Breast epithelium (tissue), 4 donors: ENCODE measurements at regions not wholly inside any gene's neighbourhood (a gene's known extent, or its start where the extent isn't known, plus 50 kb on each side); places are given as distances from the start of the nearest gene placed in this dataset.

ENCODE experiments used
- DNase-seq, 2 donors: peaks; one replicate each; pipeline ENCODE4 v3.0.0-alpha.2; 2019; ENCODE audit warnings: low spot score in 2 of 2
- H3K27ac ChIP-seq, 2 donors: fragments of 200-600 bp; sonication (generic) in 1 of 2; one replicate each; pipeline ENCODE4 v1.5.1; 2016 to 2019; ENCODE audit warnings: mild to moderate bottlenecking in 1 of 2
- H3K27me3 ChIP-seq, 2 donors: fragments of 200-600 bp; sonication (generic) in 1 of 2; one replicate each; pipeline versions ENCODE4 v1.5.1 to v1.6.0; 2017 to 2019; ENCODE audit warnings: control low read depth in 1 of 2, mild to moderate bottlenecking in 1 of 2
- H3K36me3 ChIP-seq: fragments of 200-600 bp; one replicate; pipeline ENCODE4 v1.5.1; 2019
- H3K4me1 ChIP-seq, 2 donors: fragments of 200-600 bp; sonication (generic); one replicate each; pipeline ENCODE4 v1.5.1; 2016 to 2019; ENCODE audit warnings: control low read depth in 1 of 2
- H3K4me3 ChIP-seq, 3 donors: fragments of 200-600 bp; sonication (generic); 1 replicate in 2 of 3; 2 replicates in 1 of 3; pipeline ENCODE4 v1.5.1; 2016 to 2019; ENCODE audit warnings: mild to moderate bottlenecking in 3 of 3, moderate library complexity in 2 of 3
- H3K9me3 ChIP-seq, 2 donors: fragments of 200-600 bp; sonication (generic) in 1 of 2; one replicate each; pipeline ENCODE4 v1.5.1; 2016 to 2019; ENCODE audit warnings: control low read depth in 1 of 2
- POLR2A ChIP-seq: fragments of 450-650 bp; IDR thresholded peaks from one replicate; pipeline ENCODE4 v1.6.1; 2016; ENCODE audit warnings: antibody characterized with exemption, mild to moderate bottlenecking, moderate library complexity
- POLR2AphosphoS5 ChIP-seq, 3 donors: sonication (generic); formaldehyde crosslinking; IDR thresholded peaks; one replicate each; pipeline ENCODE4 v1.6.1; 2017; ENCODE audit warnings: antibody characterized with exemption in 3 of 3
- intact Hi-C: fragments of 100-400 bp; cut with DNase I; formaldehyde crosslinking; loops from one replicate; pipeline ENCODE4 v1.15.1; 2023; ENCODE audit warnings: low total_unique reads
- TF ChIP-seq, protein P1 (sequence below), 3 donors: fragments of 450-650 bp; IDR thresholded peaks; one replicate each; pipeline ENCODE4 v1.5.1; 2016 to 2017; ENCODE audit warnings: antibody characterized with exemption in 3 of 3, mild to moderate bottlenecking in 3 of 3, moderate library complexity in 3 of 3

DNA sequence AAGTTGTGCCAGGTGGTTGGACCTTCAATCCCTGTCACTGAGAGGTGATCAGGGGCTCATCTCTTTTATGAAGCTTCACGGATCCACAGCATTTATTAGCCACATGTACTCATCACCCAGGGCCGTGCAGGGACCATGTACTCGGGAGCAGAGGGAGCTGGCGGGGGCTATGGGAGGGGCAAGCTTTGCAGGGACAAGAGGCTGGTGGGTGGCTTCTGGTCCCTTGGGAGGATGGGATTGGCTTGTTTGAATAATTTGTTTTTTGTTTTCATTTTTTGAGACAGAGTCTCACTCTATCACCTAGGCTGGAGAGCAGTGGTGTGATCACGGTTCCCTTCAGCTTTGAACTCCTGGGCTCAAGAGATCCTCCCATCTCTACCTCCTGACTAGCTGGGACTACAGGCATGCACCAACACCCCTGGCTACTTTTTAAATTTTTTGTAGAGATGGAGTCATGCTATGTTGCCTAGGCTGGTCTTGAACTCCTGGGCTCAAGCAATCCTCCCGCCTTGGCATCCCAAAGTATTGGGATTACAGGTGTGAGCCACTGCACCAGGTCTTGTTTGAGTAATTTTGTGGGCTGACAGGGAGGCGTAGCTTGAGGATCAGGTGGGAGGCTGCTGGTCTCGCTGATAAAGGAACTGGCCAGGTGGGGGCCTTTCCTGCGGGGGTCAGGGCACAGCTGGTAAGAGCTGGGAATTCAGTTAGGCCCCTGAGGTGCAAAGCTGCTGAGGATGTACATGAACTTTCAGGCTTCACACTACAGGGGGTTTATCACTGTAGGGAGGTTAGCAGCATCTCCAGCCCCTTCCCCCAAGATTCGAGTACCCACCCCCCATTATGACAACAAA lies 308.0 kb upstream of the C1orf174 start:
- no peaks in the 10 kb centered on the region for H3K27me3 ChIP-seq
- no peak overlapping the region for H3K4me3 ChIP-seq
- TF ChIP-seq POLR2A (no peak), POLR2AphosphoS5 (IDR thresholded peaks at IDR 0.05) (no peak)
- TF ChIP-seq, protein P1, sequence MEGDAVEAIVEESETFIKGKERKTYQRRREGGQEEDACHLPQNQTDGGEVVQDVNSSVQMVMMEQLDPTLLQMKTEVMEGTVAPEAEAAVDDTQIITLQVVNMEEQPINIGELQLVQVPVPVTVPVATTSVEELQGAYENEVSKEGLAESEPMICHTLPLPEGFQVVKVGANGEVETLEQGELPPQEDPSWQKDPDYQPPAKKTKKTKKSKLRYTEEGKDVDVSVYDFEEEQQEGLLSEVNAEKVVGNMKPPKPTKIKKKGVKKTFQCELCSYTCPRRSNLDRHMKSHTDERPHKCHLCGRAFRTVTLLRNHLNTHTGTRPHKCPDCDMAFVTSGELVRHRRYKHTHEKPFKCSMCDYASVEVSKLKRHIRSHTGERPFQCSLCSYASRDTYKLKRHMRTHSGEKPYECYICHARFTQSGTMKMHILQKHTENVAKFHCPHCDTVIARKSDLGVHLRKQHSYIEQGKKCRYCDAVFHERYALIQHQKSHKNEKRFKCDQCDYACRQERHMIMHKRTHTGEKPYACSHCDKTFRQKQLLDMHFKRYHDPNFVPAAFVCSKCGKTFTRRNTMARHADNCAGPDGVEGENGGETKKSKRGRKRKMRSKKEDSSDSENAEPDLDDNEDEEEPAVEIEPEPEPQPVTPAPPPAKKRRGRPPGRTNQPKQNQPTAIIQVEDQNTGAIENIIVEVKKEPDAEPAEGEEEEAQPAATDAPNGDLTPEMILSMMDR (IDR thresholded peaks at IDR 0.05), result no peak
- DNase-seq, result no peak
- H3K36me3 ChIP-seq, result no peaks in the 10 kb centered on the region
- intact Hi-C loops, result no loop called here
- no peak overlapping the region for H3K27ac ChIP-seq
- peaks cover 0 to 27% of the 10 kb centered on the region in 2 donors for H3K9me3 ChIP-seq
- H3K4me1 ChIP-seq, result no peaks in the 10 kb centered on the region

DNA sequence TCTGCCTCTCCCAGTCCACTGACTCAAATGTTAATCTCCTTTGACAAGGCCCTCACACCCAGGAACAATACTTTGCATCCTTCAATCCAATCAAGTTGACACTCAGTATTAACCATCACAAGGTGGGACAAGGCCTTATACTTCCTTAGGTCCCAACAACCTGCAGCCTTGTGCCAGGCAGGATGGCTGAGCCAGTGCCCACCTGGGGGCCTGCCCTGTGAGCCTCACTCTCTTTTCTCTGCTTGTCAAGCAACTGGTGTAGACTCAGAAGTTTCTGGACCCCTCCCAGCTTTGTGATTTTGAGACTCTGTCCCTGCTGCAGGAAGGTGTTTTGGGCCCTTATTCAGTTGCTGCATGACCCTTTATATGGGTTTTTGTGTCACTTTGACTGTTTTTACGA lies 310.0 kb upstream of the C1orf174 start:
- no peaks in the 10 kb centered on the region for H3K4me1 ChIP-seq
- H3K36me3 ChIP-seq, result no peaks in the 10 kb centered on the region
- intact Hi-C loops, result no loop called here
- H3K27ac ChIP-seq, result no peak overlapping the region
- H3K27me3 ChIP-seq, result no peaks in the 10 kb centered on the region
- DNase-seq, result no peak
- TF ChIP-seq POLR2AphosphoS5 (IDR thresholded peaks at IDR 0.05) (no peak), POLR2A (no peak)
- TF ChIP-seq, protein P1 (IDR thresholded peaks at IDR 0.05), result no peak
- H3K9me3 ChIP-seq, result peaks cover 0 to 11% of the 10 kb centered on the region in 2 donors
- H3K4me3 ChIP-seq, result no peak overlapping the region

DNA sequence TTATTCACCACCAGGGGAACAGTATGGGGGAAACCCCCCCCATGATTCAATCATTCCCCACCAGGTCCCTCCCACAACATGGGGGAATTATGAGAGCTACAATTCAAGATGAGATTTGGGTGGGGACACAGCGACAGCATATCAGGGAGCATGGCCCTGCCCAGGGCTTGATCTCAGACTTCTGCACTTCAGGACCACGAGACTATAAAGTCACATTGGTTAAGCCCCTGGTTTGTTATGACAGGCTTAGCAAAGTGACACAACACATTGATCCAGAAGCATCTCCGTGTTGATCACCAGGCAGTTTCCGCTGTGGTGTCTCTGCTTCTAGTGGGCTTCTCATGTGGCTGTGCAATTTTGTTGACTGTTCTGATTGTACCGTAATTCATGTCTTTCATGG lies 312.7 kb upstream of the C1orf174 start:
- TF ChIP-seq POLR2AphosphoS5 (IDR thresholded peaks at IDR 0.05), result no peak
- H3K27me3 ChIP-seq, result peaks cover 0 to 4% of the 10 kb centered on the region in 2 donors
- H3K4me1 ChIP-seq, result no peaks in the 10 kb centered on the region
- no peaks in the 10 kb centered on the region for H3K36me3 ChIP-seq
- H3K9me3 ChIP-seq, result no peaks in the 10 kb centered on the region
- intact Hi-C loops, result no loop called here
- no peak for DNase-seq
- H3K27ac ChIP-seq, result no peak overlapping the region
- H3K4me3 ChIP-seq, result no peak overlapping the region

DNA sequence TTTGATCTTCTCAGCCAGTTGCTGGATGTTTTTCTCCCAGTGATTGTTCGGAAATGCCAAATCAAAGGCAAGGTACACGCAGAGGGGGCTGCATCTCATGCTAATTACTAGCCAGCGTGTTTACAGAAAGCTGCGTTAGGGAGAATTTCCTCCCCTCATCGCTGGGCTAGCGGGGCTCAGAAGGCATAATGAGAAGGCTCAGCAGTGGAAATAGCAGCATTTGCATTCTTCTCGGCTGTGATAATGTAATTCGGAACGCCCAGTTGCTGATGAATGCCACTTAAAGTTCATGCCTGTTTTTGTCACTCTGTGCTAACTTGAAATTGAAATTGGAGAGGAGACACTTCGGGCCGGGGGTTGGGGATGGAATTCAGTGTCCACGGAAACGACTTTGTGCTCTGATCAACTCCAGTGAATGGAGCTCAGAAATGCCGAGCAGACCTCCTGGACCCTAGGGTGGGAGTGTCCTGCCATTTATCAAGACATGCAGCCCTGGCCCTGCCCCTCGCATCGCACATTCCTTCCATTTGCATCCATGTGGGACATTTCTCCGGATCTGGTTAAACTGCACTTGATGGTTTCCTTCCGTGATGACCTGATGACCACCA lies 313.4 kb upstream of the C1orf174 start:
- intact Hi-C loops, result no loop called here
- no peak overlapping the region for H3K4me3 ChIP-seq
- H3K27ac ChIP-seq, result no peak overlapping the region
- DNase-seq, result no peak
- no peaks in the 10 kb centered on the region for H3K4me1 ChIP-seq
- H3K36me3 ChIP-seq, result no peaks in the 10 kb centered on the region
- peaks cover 0 to 5% of the 10 kb centered on the region in 2 donors for H3K9me3 ChIP-seq
- TF ChIP-seq, protein P1 (IDR thresholded peaks at IDR 0.05), result no peak
- no peak for TF ChIP-seq POLR2A
- no peak for TF ChIP-seq POLR2AphosphoS5 (IDR thresholded peaks at IDR 0.05)
- H3K27me3 ChIP-seq, result peaks cover 0 to 5% of the 10 kb centered on the region in 2 donors

DNA sequence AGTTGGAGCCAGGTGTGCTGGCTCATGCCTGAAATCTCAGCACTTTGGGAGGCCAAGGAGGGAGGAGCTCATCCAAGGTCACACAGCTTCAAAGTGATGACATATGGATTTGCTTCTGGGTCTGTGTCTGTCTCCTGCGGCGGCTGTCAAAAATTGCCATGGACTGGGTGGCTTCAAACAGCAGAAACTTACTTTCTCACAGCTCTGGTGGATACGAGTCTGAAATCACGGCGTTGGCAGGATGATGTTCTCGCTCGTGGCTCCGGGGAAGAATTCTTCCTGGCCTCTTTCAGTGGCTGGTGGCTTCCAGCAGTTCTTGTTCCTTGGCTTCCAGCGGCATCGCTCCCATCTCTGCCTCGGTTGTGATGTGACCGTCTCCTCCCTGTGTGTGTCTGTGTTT lies 314.8 kb upstream of the C1orf174 start:
- no peak for DNase-seq
- Histone ChIP-seq H3K27ac (no peak overlapping the region), H3K36me3 (no peaks in the 10 kb centered on the region), H3K4me1 (no peaks in the 10 kb centered on the region), H3K27me3 (peaks cover 0 to 10% of the 10 kb centered on the region in 2 donors), H3K4me3 (no peak overlapping the region), H3K9me3 (peaks cover 0 to 6% of the 10 kb centered on the region in 2 donors)
- no peak for TF ChIP-seq POLR2AphosphoS5 (IDR thresholded peaks at IDR 0.05)
- TF ChIP-seq, protein P1 (IDR thresholded peaks at IDR 0.05), result no peak
- no peak for TF ChIP-seq POLR2A
- intact Hi-C loops, result no loop called here
